K562 (cell line): ENCODE measurements at regions not wholly inside any gene's neighbourhood (a gene's known extent, or its start where the extent isn't known, plus 50 kb on each side); places are given as distances from the start of the nearest gene placed in this dataset.
A peak's percentile ranks its signal among the peaks of the same experiment; 100 is the strongest.

Experiments
- BACH1 ChIP-seq: fragments of 200-800 bp; sonication (Bioruptor generic); IDR thresholded peaks from 2 replicates; pipeline ENCODE4 v1.6.1; 2016; ENCODE audit warnings: missing genetic modification characterization, missing compliant biosample characterization
- DDX20 ChIP-seq: fragments of 450-650 bp; IDR thresholded peaks from 2 replicates; pipeline ENCODE4 v1.6.1; 2016; ENCODE audit warnings: missing genetic modification characterization, low read depth, mild to moderate bottlenecking, missing compliant biosample characterization, moderate library complexity
- HIVEP1 ChIP-seq: fragments of 250-450 bp; sonication (Bioruptor Pico); IDR thresholded peaks from 2 replicates; pipeline ENCODE4 v1.4.0; 2020; ENCODE audit warnings: mild to moderate bottlenecking
- ILK ChIP-seq: fragments of 450-650 bp; IDR thresholded peaks from 2 replicates; pipeline ENCODE4 v1.6.1; 2016; ENCODE audit warnings: missing genetic modification characterization, low read depth, mild to moderate bottlenecking, missing compliant biosample characterization, moderate library complexity, borderline replicate concordance
- MEF2D ChIP-seq: conservative IDR thresholded peaks from 2 replicates; pipeline ENCODE4 v1.6.1; 2016; ENCODE audit warnings: low read depth, missing genetic modification characterization, missing compliant biosample characterization
- MEIS2 ChIP-seq: fragments of 450-650 bp; IDR thresholded peaks from 2 replicates; pipeline ENCODE4 v1.6.1; 2014; ENCODE audit warnings: mild to moderate bottlenecking; ENCODE audit not compliant: partially characterized antibody
- PKNOX1 ChIP-seq: fragments of 450-650 bp; IDR thresholded peaks from 2 replicates; pipeline ENCODE4 v1.6.1; 2016
- SMAD4 ChIP-seq: fragments of 250-450 bp; sonication (Bioruptor Pico); conservative IDR thresholded peaks from 2 replicates; pipeline ENCODE4 v1.8.0; 2021; ENCODE audit warnings: inconsistent platforms, mild to moderate bottlenecking, moderate library complexity
- TAF7 ChIP-seq: fragments of 450-650 bp; IDR thresholded peaks from 2 replicates; pipeline ENCODE4 v1.6.1; 2016; ENCODE audit warnings: missing genetic modification characterization, missing compliant biosample characterization
- ZNF133 ChIP-seq: fragments of 250-450 bp; sonication (Bioruptor Pico); IDR thresholded peaks from 2 replicates; pipeline ENCODE4 v1.4.0; 2020; ENCODE audit warnings: mild to moderate bottlenecking
- ZNF3 ChIP-seq: fragments of 250-450 bp; sonication (Bioruptor Pico); IDR thresholded peaks from 2 replicates; pipeline ENCODE4 v1.5.0; 2021; ENCODE audit warnings: mild to moderate bottlenecking, moderate library complexity
- ZNF584 ChIP-seq: fragments of 200-800 bp; sonication (Bioruptor generic); IDR thresholded peaks from 2 replicates; pipeline ENCODE4 v1.6.1; 2016; ENCODE audit warnings: low read depth, mild to moderate bottlenecking, missing genetic modification characterization, missing compliant biosample characterization
- ZNF644 ChIP-seq: fragments of 200-800 bp; sonication (Bioruptor generic); IDR thresholded peaks from 2 replicates; pipeline ENCODE4 v1.6.1; 2016; ENCODE audit warnings: low read depth, missing genetic modification characterization, missing compliant biosample characterization
- ZNF830 ChIP-seq: fragments of 250-450 bp; sonication (Bioruptor Pico); IDR thresholded peaks from 2 replicates; pipeline ENCODE4 v1.5.0; 2021; ENCODE audit warnings: mild to moderate bottlenecking
- TF ChIP-seq, protein P1 (sequence below): fragments of 450-650 bp; IDR thresholded peaks from 2 replicates; pipeline ENCODE4 v1.6.1; 2016; ENCODE audit warnings: low read depth
- TF ChIP-seq, protein P2 (sequence below), 2 experiments: IDR thresholded peaks in 1 of 2; conservative IDR thresholded peaks in 1 of 2; 2 replicates each; pipeline ENCODE4 v1.6.1; 2016; ENCODE audit warnings: low read depth in 2 of 2, mild to moderate bottlenecking in 1 of 2, missing compliant biosample characterization in 1 of 2, missing genetic modification characterization in 1 of 2, moderate library complexity in 1 of 2

GRCh38 chr2:208929894-208930427, 493.9 kb upstream of the MAP2 start (continued):
- 0 out of 2 replicates have a peak, but pooled peaks have one; percentile 2 for TF ChIP-seq ZNF3
- TF ChIP-seq, protein P1, sequence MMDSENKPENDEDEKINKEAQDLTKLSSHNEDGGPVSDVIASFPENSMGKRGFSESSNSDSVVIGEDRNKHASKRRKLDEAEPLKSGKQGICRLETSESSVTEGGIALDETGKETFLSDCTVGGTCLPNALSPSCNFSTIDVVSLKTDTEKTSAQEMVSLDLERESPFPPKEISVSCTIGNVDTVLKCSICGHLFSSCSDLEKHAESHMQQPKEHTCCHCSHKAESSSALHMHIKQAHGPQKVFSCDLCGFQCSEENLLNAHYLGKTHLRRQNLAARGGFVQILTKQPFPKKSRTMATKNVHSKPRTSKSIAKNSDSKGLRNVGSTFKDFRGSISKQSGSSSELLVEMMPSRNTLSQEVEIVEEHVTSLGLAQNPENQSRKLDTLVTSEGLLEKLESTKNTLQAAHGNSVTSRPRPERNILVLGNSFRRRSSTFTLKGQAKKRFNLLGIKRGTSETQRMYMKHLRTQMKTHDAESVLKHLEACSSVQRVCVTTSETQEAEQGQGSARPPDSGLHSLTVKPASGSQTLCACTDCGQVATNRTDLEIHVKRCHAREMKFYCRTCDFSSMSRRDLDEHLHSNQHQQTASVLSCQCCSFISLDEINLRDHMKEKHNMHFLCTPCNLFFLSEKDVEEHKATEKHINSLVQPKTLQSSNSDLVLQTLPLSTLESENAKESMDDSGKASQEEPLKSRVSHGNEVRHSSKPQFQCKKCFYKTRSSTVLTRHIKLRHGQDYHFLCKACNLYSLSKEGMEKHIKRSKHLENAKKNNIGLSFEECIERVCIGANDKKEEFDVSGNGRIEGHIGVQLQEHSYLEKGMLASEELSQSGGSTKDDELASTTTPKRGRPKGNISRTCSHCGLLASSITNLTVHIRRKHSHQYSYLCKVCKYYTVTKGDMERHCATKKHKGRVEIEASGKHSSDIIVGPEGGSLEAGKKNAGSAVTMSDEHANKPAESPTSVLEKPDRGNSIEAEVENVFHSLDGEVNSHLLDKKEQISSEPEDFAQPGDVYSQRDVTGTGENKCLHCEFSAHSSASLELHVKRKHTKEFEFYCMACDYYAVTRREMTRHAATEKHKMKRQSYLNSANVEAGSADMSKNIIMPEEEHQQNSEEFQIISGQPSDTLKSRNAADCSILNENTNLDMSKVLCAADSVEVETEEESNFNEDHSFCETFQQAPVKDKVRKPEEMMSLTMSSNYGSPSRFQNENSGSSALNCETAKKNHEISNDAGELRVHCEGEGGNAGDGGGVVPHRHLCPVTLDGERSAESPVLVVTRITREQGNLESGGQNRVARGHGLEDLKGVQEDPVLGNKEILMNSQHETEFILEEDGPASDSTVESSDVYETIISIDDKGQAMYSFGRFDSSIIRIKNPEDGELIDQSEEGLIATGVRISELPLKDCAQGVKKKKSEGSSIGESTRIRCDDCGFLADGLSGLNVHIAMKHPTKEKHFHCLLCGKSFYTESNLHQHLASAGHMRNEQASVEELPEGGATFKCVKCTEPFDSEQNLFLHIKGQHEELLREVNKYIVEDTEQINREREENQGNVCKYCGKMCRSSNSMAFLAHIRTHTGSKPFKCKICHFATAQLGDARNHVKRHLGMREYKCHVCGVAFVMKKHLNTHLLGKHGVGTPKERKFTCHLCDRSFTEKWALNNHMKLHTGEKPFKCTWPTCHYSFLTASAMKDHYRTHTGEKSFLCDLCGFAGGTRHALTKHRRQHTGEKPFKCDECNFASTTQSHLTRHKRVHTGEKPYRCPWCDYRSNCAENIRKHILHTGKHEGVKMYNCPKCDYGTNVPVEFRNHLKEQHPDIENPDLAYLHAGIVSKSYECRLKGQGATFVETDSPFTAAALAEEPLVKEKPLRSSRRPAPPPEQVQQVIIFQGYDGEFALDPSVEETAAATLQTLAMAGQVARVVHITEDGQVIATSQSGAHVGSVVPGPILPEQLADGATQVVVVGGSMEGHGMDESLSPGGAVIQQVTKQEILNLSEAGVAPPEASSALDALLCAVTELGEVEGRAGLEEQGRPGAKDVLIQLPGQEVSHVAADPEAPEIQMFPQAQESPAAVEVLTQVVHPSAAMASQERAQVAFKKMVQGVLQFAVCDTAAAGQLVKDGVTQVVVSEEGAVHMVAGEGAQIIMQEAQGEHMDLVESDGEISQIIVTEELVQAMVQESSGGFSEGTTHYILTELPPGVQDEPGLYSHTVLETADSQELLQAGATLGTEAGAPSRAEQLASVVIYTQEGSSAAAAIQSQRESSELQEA = no peak
- TF ChIP-seq, protein P2, sequence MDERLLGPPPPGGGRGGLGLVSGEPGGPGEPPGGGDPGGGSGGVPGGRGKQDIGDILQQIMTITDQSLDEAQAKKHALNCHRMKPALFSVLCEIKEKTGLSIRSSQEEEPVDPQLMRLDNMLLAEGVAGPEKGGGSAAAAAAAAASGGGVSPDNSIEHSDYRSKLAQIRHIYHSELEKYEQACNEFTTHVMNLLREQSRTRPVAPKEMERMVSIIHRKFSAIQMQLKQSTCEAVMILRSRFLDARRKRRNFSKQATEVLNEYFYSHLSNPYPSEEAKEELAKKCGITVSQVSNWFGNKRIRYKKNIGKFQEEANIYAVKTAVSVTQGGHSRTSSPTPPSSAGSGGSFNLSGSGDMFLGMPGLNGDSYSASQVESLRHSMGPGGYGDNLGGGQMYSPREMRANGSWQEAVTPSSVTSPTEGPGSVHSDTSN (CRISPR knock-in tag; IDR thresholded peaks at IDR 0.05; ENCODE audit: low read depth) = no peak
- TF ChIP-seq, protein P2 (tag; conservative IDR thresholded peaks at IDR 0.05; ENCODE audit: low read depth) = peak; percentile 89
- TF ChIP-seq DDX20 (tag) = peak; percentile 85; the same call in 1 of the 2 replicates
- peak; percentile 81 for TF ChIP-seq SMAD4 (CRISPR knock-in tag)
- peak; percentile 89 for TF ChIP-seq MEIS2
- peak; percentile 44 for TF ChIP-seq BACH1 (tag)
- peak; percentile 30; the same call in 1 of the 2 replicates for TF ChIP-seq ILK (tag)
- TF ChIP-seq TAF7 = peak; percentile 22; the same call in 1 of the 2 replicates
- 0 out of 2 replicates have a peak, but pooled peaks have one; percentile 30 for TF ChIP-seq PKNOX1
- TF ChIP-seq ZNF584 = peak; percentile 94
- 0 out of 2 replicates have a peak, but pooled peaks have one; percentile 40 for TF ChIP-seq HIVEP1 (CRISPR knock-in tag)
- peak; percentile 53; the same call in 1 of the 2 replicates for TF ChIP-seq MEF2D (tag)
- TF ChIP-seq ZNF644 (tag) = 0 out of 2 replicates have a peak, but pooled peaks have one; percentile 42
- TF ChIP-seq ZNF830 (CRISPR knock-in tag) = 0 out of 2 replicates have a peak, but pooled peaks have one; percentile 23
- TF ChIP-seq ZNF133 (CRISPR knock-in tag) = 0 out of 2 replicates have a peak, but pooled peaks have one; percentile 38
